Liver (tissue), 8 donors: ENCODE measurements at regions not wholly inside any gene's neighbourhood (a gene's known extent, or its start where the extent isn't known, plus 50 kb on each side); places are given as distances from the start of the nearest gene placed in this dataset.

Experiments
- DNase-seq: peaks from one replicate; pipeline ENCODE4 v3.0.0-alpha.2; 2017; ENCODE audit warnings: low spot score
- H3K27ac ChIP-seq, 2 donors: one replicate each; pipeline ENCODE4 v1.7.0; 2013; ENCODE audit warnings: inconsistent platforms in 2 of 2, low read length in 2 of 2, control low read depth in 1 of 2, low read depth in 1 of 2, mild to moderate bottlenecking in 1 of 2
- H3K27me3 ChIP-seq, 4 donors: one replicate each; pipeline versions ENCODE4 v1.6.1 to v1.7.0; 2013; ENCODE audit warnings: low read length in 3 of 4, inconsistent platforms in 1 of 4, mild to moderate bottlenecking in 1 of 4, moderate library complexity in 1 of 4; ENCODE audit not compliant: control insufficient read depth in 4 of 4, insufficient read depth in 4 of 4
- H3K36me3 ChIP-seq, 4 donors: one replicate each; pipeline versions ENCODE4 v1.6.1 to v1.7.0; 2013; ENCODE audit warnings: low read length in 3 of 4, mild to moderate bottlenecking in 3 of 4, low read depth in 1 of 4, moderate library complexity in 1 of 4; ENCODE audit not compliant: control insufficient read depth in 4 of 4, insufficient read depth in 3 of 4
- H3K4me1 ChIP-seq, 4 donors: one replicate each; pipeline versions ENCODE4 v1.6.1 to v1.7.0; 2013; ENCODE audit warnings: low read length in 3 of 4, mild to moderate bottlenecking in 3 of 4, moderate library complexity in 1 of 4; ENCODE audit not compliant: control insufficient read depth in 4 of 4, insufficient read depth in 4 of 4
- H3K4me3 ChIP-seq, 3 donors: one replicate each; pipeline versions ENCODE4 v1.6.1 to v1.7.0; 2013; ENCODE audit warnings: low read length in 3 of 3, control low read depth in 1 of 3, low read depth in 1 of 3, mild to moderate bottlenecking in 1 of 3
- H3K9ac ChIP-seq, 2 donors: one replicate each; pipeline ENCODE4 v1.7.0; 2013; ENCODE audit warnings: low read length in 2 of 2, mild to moderate bottlenecking in 2 of 2, moderate library complexity in 2 of 2, control low read depth in 1 of 2, low read depth in 1 of 2
- H3K9me3 ChIP-seq, 4 donors: one replicate each; pipeline versions ENCODE4 v1.6.1 to v1.7.0; 2013; ENCODE audit warnings: low read length in 3 of 4; ENCODE audit not compliant: control insufficient read depth in 4 of 4
- ATF3 ChIP-seq: IDR thresholded peaks from 2 replicates; pipeline ENCODE4 v1.6.1; 2016; ENCODE audit warnings: antibody characterized with exemption
- CTCF ChIP-seq: fragments of 150-350 bp; IDR thresholded peaks from 2 replicates; pipeline ENCODE4 v1.5.1; 2017; ENCODE audit warnings: improper control_type of control experiment, low read depth, low read length; ENCODE audit not compliant: missing input control
- EGR1 ChIP-seq, 2 donors: IDR thresholded peaks; 2 replicates each; pipeline ENCODE4 v1.6.1; 2016 to 2018; ENCODE audit warnings: antibody characterized with exemption in 2 of 2, low read depth in 2 of 2
- FOXA1 ChIP-seq: IDR thresholded peaks from 2 replicates; pipeline ENCODE4 v1.6.1; 2016; ENCODE audit warnings: antibody characterized with exemption
- FOXA2 ChIP-seq: IDR thresholded peaks from 2 replicates; pipeline ENCODE4 v1.6.1; 2016; ENCODE audit warnings: antibody characterized with exemption
- HNF4G ChIP-seq: IDR thresholded peaks from 2 replicates; pipeline ENCODE4 v1.6.1; 2016; ENCODE audit warnings: antibody characterized with exemption
- JUND ChIP-seq, 2 donors: IDR thresholded peaks; 2 replicates each; pipeline ENCODE4 v1.6.1; 2016; ENCODE audit warnings: antibody characterized with exemption in 2 of 2
- MAX ChIP-seq: IDR thresholded peaks from 2 replicates; pipeline ENCODE4 v1.6.1; 2016; ENCODE audit warnings: antibody characterized with exemption
- NR2F2 ChIP-seq: IDR thresholded peaks from 2 replicates; pipeline ENCODE4 v1.6.1; 2016; ENCODE audit warnings: antibody characterized with exemption
- RAD21 ChIP-seq, 2 donors: IDR thresholded peaks; 2 replicates each; pipeline ENCODE4 v1.6.1; 2016; ENCODE audit warnings: antibody characterized with exemption in 2 of 2, mild to moderate bottlenecking in 2 of 2
- RXRA ChIP-seq, 2 donors: IDR thresholded peaks; 2 replicates each; pipeline ENCODE4 v1.6.1; 2017 to 2018; ENCODE audit warnings: antibody characterized with exemption in 2 of 2, mild to moderate bottlenecking in 1 of 2
- SP1 ChIP-seq: IDR thresholded peaks from 2 replicates; pipeline ENCODE4 v1.6.1; 2018; ENCODE audit warnings: antibody characterized with exemption, mild to moderate bottlenecking
- YY1 ChIP-seq: IDR thresholded peaks from 2 replicates; pipeline ENCODE4 v1.6.1; 2016; ENCODE audit warnings: antibody characterized with exemption, mild to moderate bottlenecking
- ZBTB33 ChIP-seq: IDR thresholded peaks from 2 replicates; pipeline ENCODE4 v1.6.1; 2016; ENCODE audit warnings: antibody characterized with exemption
- WGBS: extraction: QIAGEN DNeasy Blood & Tissue Kit; methylation state at CpG from one replicate; pipeline ENCODE4 v1.1.7; 2013; 5-methylcytosine and 5-hydroxymethylcytosine counted together
- donor health status: healthy.
- donor health status: healthy.
- donor health status: healthy.
- donor health status: healthy.
- donor health status: healthy.

GRCh38 chr1:83626603-83627002, 372.3 kb downstream of the TTLL7 start:
- Histone ChIP-seq H3K27ac (no peak overlapping the region), H3K9ac (no peak overlapping the region), H3K9me3 (no peaks in the 10 kb centered on the region), H3K4me1 (no peaks in the 10 kb centered on the region), H3K27me3 (no peaks in the 10 kb centered on the region), H3K4me3 (no peak overlapping the region), H3K36me3 (no peaks in the 10 kb centered on the region)
- TF ChIP-seq YY1, result no peak
- TF ChIP-seq FOXA1, result no peak
- TF ChIP-seq RAD21 (IDR thresholded peaks at IDR 0.05), result no peak
- TF ChIP-seq ZBTB33, result no peak
- no peak for TF ChIP-seq NR2F2
- no peak for TF ChIP-seq CTCF
- no peak for TF ChIP-seq MAX
- TF ChIP-seq JUND (IDR thresholded peaks at IDR 0.05), result no peak
- TF ChIP-seq FOXA2, result no peak
- WGBS, result 37% methylated on average over 1 of the region's 1 CpG
- no peak for DNase-seq

GRCh38 chr1:83625646-83626045, 373.3 kb downstream of the TTLL7 start:
- WGBS, result 96% methylated on average over 3 of the region's 3 CpGs
- H3K4me3 ChIP-seq, result no peak overlapping the region
- no peaks in the 10 kb centered on the region for H3K36me3 ChIP-seq
- no peak for DNase-seq
- H3K9me3 ChIP-seq, result no peaks in the 10 kb centered on the region
- H3K27ac ChIP-seq, result no peak overlapping the region
- TF ChIP-seq NR2F2 (no peak), ZBTB33 (no peak), RXRA (IDR thresholded peaks at IDR 0.05) (no peak), SP1 (no peak), EGR1 (IDR thresholded peaks at IDR 0.05; ENCODE audit: low read depth in 2 of 2) (no peak), CTCF (no peak), HNF4G (no peak), FOXA1 (no peak), RAD21 (IDR thresholded peaks at IDR 0.05) (no peak), JUND (IDR thresholded peaks at IDR 0.05) (no peak), ATF3 (no peak), YY1 (no peak), FOXA2 (no peak)
- H3K4me1 ChIP-seq, result no peaks in the 10 kb centered on the region
- no peak overlapping the region for H3K9ac ChIP-seq
- no peaks in the 10 kb centered on the region for H3K27me3 ChIP-seq
